Stimulated activated CD8-positive, alpha-beta memory T cell treated with anti-CD3 and anti-CD28 coated beads, Interleukin-12 subunit alpha, Interleukin-12 subunit beta, amount 100 ng/mL, for 1 hour (primary cell): ENCODE measurements at regions not wholly inside any gene's neighbourhood (a gene's known extent, or its start where the extent isn't known, plus 50 kb on each side); places are given as distances from the start of the nearest gene placed in this dataset.

Experiments used
- DNase-seq: peaks from one replicate; pipeline ENCODE4 v3.0.0-alpha.2; 2020; ENCODE audit warnings: low read depth

GRCh38 chr4:14790494-14790893, 211.8 kb upstream of the CPEB2 start:
- no peak for DNase-seq

- DNase-seq, result no peak
Measured at GRCh38 chr4:14792702-14793227, 209.5 kb upstream of the CPEB2 start.

GRCh38 chr4:14800977-14801376, 201.3 kb upstream of the CPEB2 start:
- DNase-seq, result no peak

GRCh38 chr4:14802596-14802995, 199.7 kb upstream of the CPEB2 start:
- DNase-seq, result no peak

GRCh38 chr4:14807856-14808255, 194.4 kb upstream of the CPEB2 start:
- no peak for DNase-seq

- no peak for DNase-seq
Measured at GRCh38 chr4:14809203-14809602, 193.1 kb upstream of the CPEB2 start.

- DNase-seq, result no peak
Measured at GRCh38 chr4:14810121-14810520, 192.2 kb upstream of the CPEB2 start.

- DNase-seq, result no peak
Measured at GRCh38 chr4:14810568-14810967, 191.7 kb upstream of the CPEB2 start.

- no peak for DNase-seq
Measured at GRCh38 chr4:14812101-14812500, 190.2 kb upstream of the CPEB2 start.

GRCh38 chr4:14816623-14817261, 185.5 kb upstream of the CPEB2 start:
- DNase-seq, result no peak

- no peak for DNase-seq
Measured at GRCh38 chr4:14824189-14824588, 178.1 kb upstream of the CPEB2 start.

GRCh38 chr4:14827111-14827510, 175.2 kb upstream of the CPEB2 start:
- no peak for DNase-seq

GRCh38 chr4:14829795-14830194, 172.5 kb upstream of the CPEB2 start:
- DNase-seq, result no peak

- no peak for DNase-seq
Measured at GRCh38 chr4:14831416-14831815, 170.9 kb upstream of the CPEB2 start.

GRCh38 chr4:14833053-14833452, 169.2 kb upstream of the CPEB2 start:
- no peak for DNase-seq

GRCh38 chr4:14834382-14834781, 167.9 kb upstream of the CPEB2 start:
- DNase-seq, result no peak

- DNase-seq, result no peak
Measured at GRCh38 chr4:14835288-14835687, 167.0 kb upstream of the CPEB2 start.

GRCh38 chr4:14835708-14836425, 166.4 kb upstream of the CPEB2 start:
- no peak for DNase-seq

GRCh38 chr4:14837860-14838259, 164.4 kb upstream of the CPEB2 start:
- DNase-seq, result no peak

GRCh38 chr4:14841801-14842768, 160.2 kb upstream of the CPEB2 start:
- DNase-seq, result no peak

- no peak for DNase-seq
Measured at GRCh38 chr4:14842964-14843630, 159.2 kb upstream of the CPEB2 start.

GRCh38 chr4:14844061-14844460, 158.2 kb upstream of the CPEB2 start:
- DNase-seq, result no peak
